IPS-18c (cell line): ENCODE measurements at regions not wholly inside any gene's neighbourhood (a gene's known extent, or its start where the extent isn't known, plus 50 kb on each side); places are given as distances from the start of the nearest gene placed in this dataset.
A peak's percentile ranks its signal among the peaks of the same experiment; 100 is the strongest.
"Not testable (repeated sequence)": the region's sequence is repeated elsewhere in the genome, so short reads cannot be mapped to it uniquely, and the experiment has no call there.

Experiments used
- H3K4me3 ChIP-seq: 2 replicates; pipeline ENCODE4 v1.7.0; 2013; ENCODE audit warnings: low read depth, mild to moderate bottlenecking, low read length, moderate library complexity; ENCODE audit not compliant: insufficient read depth
- H3K9me3 ChIP-seq: one replicate; pipeline ENCODE4 v1.6.1; 2013; ENCODE audit warnings: mild to moderate bottlenecking, low read length, moderate library complexity; ENCODE audit not compliant: control insufficient read depth, insufficient read depth

DNA sequence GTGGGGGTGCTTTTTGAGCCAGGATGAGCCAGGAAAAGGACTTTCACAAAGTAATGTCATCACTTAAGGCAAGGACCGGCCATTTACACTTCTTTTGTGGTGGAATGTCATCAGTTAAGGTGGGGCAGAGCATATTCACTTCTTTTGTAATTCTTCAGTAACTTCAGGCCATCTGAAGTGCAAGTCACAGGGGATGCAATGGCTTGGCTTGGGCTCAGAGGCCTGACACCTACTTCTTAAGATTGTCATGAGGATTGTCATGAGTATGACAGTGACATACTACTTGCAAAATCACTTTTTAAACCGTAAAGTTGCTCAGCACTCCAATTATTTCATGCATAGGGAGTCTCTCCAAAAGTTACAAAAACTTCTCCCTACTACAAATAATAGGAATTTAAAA, 114.4 kb upstream of the CACHD1 start:
- H3K4me3 ChIP-seq, H3K9me3 ChIP-seq: not testable (repeated sequence)

DNA sequence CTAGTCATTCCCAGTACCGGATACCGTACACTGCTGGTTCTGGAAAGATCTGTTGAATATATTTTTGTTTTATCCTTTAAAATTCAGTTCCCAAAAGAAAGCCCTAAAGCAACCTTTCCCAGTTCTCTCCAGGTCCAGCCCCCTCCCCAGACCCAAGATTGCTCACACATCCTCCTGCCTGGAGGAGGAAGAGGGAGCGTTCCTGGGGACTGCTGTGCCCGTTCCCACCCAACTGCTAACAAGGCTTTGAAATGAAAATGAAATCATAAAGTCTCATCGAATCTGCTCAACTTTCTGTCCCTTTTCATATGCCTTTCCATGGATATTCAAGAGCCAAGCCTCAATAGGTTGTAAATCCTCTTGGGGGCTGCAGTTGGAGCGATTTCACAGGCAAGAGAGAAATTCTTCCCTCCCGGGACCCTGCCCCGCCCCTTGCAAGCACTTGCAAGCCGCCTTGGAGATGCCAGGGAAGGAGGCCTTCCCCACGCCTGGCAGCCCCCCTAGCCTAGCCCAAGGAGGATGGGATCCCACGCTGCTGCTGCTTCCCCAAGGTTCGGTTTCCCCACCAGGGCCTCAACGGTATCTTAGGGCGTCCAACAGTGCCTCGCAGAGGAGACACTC, 113.2 kb upstream of the CACHD1 start:
- Histone ChIP-seq H3K9me3 (no peaks in the 10 kb centered on the region), H3K4me3 (peak overlapping the region; percentile 26; the same call in 1 of the 2 replicates)

DNA sequence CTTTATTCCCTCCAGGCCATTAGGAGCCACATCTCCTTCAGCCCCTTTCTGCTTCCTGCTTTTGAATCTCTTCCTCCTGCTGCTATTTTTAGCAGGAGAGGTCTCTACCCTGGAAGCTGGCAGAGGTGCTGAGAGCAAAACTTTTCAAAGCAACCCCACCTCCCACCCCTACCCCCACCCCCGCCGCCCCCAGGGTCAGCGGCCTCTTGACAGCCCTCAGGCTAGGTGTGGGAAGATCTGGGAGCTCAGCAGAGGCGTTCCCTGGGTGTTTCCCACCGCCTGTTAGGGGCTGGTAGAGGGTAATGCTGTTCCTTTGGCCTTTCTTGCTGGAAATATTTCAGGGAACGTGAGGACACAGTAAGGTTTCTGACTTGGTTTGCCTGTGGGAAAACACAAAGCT, 112.5 kb upstream of the CACHD1 start:
- Histone ChIP-seq H3K4me3 (peak overlapping the region; percentile 28; the same call in 1 of the 2 replicates), H3K9me3 (no peaks in the 10 kb centered on the region)

DNA sequence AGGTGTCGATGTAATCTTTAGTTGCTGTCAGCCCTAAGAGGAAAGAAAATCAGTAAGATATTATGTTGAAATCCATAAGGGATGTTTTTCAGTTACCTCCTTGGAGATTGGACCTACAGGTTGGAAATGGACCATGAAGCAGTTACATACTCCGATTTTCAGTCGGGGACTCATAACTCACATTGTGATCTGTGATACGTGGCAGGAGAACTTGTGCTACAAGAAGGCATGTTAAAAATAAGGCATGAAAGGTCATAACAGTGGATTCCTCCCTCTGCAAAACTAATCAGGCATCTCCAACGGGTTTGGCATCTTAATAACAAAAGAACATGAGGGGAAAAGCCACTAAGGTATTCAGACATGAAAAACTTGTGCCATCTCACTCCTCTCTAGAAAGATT, 111.2 kb upstream of the CACHD1 start:
- Histone ChIP-seq H3K9me3 (no peaks in the 10 kb centered on the region), H3K4me3 (no peak overlapping the region)

DNA sequence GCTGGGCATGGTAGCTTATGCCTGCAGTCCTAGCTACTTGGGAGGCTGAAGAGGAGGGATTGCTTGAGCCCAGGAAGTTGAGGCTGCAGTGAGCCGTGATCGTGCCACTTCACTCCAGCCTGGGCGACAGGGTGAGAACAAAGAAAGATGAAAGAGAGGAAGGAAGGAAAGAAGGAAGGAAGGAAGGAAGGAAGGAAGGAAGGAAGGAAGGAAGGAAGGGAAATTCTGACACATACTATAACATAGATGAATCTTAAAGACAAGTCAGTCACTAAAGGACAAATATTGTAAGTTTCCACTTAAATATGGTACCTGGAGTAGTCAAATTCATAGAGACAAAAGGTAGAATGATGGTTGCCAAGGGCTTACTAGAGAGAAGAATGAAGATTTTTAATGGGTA, 108.0 kb upstream of the CACHD1 start:
- Histone ChIP-seq H3K9me3 (no peaks in the 10 kb centered on the region), H3K4me3 (no peak overlapping the region)

DNA sequence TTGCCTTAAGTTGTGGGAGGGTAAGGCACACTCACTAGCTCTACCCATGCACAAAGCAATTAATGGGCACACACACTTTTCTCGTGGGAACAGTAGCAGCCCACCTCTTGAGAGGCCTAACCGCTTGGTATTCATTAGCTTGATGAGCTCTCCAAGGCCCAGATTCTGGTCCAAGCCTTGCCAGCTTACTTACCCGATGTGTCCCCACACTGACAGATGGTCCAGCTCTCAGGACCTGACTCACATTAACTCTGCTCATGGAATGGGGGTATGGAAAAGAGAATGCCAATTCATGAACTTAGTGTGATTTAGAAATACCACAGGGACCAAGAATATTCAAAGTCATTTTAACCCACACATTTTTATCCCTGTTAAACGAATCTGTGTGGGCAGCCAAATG, 106.8 kb upstream of the CACHD1 start:
- Histone ChIP-seq H3K4me3 (no peak overlapping the region), H3K9me3 (no peaks in the 10 kb centered on the region)

DNA sequence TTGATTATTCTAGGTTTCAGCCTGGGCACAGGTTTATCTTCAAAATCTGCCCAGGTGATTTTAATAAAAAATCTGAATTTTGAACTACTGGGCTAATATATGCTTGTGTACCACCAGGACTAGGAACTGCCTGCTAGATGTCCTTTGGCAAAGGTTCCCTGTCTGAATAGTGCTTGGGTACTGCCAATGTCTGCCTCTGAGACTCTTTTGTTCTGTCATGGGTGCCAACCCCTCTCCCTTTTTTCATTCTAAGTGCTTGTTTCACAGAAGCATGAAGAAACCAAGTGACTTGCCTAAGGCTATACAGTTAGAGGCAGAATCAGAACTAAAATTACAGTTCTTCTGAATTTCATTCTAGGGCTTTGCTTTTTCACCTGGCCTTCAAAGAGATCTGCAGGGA, 106.3 kb upstream of the CACHD1 start:
- Histone ChIP-seq H3K4me3 (no peak overlapping the region), H3K9me3 (no peaks in the 10 kb centered on the region)

DNA sequence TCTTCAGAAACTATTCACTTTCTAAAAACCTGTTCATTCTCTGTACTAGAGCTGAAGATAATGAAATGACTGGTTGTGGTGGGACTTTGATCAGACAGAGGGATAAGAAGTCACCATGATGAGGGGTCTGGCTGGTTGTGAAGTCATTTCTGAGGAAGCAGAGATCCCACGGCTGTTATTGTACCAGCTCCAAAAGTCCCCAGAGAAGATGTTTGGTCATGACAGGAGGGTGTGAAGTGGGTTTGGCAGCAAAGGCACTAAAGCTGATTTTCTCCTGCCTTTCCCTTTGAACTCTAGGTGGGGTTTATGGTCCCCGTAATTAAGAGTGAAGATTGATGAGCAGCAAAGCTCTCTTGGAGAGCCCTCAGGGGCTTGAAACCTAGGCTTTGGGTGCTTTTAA, 103.1 kb upstream of the CACHD1 start:
- Histone ChIP-seq H3K9me3 (no peaks in the 10 kb centered on the region), H3K4me3 (no peak overlapping the region)

DNA sequence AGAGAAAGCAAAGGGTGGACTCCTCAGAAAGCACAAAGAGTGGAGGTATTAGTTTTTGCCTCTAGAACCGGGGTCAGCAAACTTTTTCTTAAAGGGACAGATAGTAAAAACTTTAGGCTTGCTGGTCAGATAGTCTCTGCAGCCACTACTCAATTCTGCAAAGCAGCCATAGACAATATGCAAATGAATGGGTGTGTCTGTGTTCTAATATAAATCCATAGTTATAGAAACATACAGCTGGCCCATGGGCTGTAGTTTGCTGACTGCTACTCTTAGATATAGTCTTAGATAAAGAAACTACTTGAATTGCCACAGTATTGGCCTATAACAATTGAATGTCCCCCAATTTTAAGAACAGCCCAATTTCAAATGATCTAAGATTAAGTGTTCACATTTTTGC, 101.6 kb upstream of the CACHD1 start:
- Histone ChIP-seq H3K9me3 (no peaks in the 10 kb centered on the region), H3K4me3 (no peak overlapping the region)

DNA sequence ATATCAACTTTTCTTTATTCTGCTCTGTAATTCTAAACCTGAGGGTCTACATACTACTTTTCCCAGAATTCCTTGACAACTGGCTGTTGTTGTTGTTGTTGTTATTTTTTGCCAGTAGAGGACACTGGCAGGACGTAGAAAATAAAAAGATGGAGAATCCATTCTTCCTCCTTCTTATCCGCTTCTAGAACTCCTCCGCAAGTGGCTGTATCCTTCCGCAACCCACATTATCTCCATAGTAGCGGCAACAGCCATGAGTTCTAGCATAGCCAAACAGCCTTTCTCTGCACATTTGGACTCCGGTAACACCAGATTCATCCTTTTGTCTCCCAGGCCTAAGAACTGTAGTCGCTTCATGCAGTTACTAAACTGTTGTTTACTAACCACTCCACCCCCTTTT, 91.1 kb upstream of the CACHD1 start:
- H3K9me3 ChIP-seq = no peaks in the 10 kb centered on the region
- no peak overlapping the region for H3K4me3 ChIP-seq

DNA sequence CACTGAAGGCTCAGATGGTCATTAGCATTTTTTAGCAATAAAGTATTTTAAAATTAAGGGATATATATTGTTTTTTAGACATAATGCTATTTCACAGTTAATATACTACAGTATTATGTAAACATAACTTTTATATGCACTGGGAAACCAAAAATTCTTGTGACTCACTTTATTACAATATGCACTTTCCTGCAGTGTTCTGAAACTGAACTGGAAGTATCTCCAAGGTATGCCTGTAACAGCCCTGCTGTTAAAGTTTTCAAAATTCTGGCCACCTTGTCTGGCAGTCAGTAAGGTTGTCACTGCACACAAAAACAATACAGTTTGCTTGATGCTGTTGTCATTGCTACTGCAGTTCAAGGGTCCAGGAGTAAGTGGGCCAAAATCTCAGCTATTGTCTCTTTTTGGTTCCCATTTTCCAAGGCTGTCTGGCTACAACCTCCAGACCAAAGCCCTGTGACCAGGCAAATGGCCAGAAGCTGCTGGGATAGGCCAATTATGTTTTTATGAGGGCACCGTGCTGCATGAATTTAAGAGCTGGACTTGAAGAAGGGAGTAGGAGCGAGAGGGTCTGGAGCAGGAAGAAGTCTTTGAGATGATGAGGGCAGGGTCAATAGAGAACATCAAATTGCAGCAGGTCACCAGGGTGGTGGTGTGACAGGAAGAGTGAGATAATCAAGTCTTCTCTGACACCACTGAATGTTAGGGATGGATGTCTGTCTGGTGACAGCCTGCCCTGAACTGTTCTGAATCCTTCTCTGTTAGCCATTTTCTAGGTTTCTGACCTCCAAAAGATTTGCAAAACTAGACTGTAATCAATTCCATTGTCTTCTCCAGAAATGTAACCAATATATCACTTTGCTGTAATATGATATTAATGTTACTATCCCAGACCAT, 82.3 kb upstream of the CACHD1 start:
- H3K4me3 ChIP-seq = no peak overlapping the region
- H3K9me3 ChIP-seq = no peaks in the 10 kb centered on the region

DNA sequence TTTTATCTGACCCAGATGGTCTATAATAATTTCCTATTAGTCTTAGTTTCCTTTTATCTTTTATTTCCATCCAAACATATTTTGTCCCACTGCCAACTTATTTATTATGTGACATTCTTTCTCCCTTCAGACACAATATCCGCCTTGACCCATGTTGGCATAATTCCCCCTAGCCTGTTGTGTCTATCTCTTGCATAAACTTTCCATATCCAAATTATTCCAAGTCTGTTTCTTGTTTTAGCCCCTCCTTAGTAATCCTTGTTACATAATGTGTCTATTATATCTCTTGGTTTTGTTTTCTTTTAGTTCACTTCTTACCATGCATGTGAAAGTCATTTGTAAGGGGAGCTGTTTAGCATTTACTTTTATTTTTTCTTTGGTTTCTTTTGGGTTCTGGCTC, 81.6 kb upstream of the CACHD1 start:
- H3K4me3 ChIP-seq = no peak overlapping the region
- no peaks in the 10 kb centered on the region for H3K9me3 ChIP-seq

DNA sequence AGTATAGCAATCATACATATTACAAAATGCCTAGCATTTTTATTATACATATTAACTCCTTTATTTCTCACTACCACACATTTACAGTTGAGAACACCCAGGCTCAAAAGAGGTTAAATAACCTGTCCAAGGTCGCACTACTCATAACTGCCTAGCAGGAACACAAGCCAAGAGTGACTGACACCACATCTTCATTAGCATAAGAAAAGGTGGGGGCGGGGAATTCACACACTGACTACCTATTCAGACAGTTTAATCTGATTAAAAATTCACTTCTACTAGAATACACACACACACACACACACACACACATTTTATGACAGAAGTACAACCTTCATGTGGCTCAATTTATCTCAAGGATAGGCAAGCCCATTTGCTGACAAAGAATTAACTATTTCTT, 77.8 kb upstream of the CACHD1 start:
- Histone ChIP-seq H3K9me3 (no peaks in the 10 kb centered on the region), H3K4me3 (no peak overlapping the region)

DNA sequence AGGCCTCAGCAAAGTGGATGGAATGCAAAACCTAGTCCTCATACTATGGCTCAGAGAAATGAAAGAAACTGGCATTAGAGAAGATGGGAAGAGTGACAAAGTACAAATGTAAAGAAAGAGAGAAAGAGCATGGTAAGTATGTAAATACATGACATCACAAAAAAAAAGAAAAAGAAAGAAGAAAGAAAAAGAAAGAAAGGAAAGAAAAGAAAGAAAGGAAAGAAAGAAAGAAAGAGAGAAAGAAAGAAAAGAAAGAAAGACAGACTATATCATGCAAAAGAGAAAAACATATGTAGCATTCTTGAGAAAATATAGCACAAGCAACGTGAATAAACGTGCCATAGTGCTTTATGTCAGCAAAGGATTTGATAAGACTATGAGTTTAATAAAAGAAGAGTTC, 76.1 kb upstream of the CACHD1 start:
- Histone ChIP-seq H3K4me3 (no peak overlapping the region), H3K9me3 (no peaks in the 10 kb centered on the region)

DNA sequence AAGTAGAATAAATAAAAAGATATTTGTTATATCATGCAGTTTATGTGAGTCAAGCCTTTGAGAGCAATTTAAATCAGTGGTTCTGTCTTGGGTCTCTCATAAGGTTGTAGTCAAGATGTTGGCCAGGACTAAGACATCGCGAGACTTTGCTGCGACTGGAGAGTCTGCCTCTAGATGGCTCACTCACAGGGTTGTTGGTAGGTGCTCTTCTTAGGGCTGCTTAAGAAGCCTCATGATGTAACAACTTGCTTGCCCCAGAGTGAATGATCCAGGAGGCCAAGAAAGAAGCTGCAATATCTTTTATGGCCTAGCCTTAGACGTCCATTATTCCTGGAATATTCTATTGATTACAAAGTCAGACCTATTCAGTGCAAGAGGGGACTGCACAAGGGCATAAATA, 73.1 kb upstream of the CACHD1 start:
- no peak overlapping the region for H3K4me3 ChIP-seq
- H3K9me3 ChIP-seq = no peaks in the 10 kb centered on the region

DNA sequence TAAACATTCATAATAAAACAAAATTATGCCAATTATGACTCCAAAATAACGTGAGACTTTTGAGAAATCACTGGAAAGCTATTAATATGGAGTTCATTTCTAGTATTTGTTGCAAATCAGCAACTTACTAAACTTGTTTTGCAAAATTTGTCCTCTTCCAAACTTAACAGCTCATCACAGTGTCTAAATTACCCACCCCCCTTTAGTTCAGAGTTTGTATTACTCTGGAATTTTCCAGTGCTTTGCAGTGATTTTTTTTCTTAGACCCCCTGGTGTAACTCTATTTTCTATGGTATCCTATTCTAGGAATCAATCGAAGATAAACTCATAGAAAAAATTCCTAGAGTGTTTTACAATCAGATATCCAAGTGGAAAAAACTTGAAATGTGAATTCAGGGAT, 72.4 kb upstream of the CACHD1 start:
- H3K4me3 ChIP-seq = no peak overlapping the region
- no peaks in the 10 kb centered on the region for H3K9me3 ChIP-seq

DNA sequence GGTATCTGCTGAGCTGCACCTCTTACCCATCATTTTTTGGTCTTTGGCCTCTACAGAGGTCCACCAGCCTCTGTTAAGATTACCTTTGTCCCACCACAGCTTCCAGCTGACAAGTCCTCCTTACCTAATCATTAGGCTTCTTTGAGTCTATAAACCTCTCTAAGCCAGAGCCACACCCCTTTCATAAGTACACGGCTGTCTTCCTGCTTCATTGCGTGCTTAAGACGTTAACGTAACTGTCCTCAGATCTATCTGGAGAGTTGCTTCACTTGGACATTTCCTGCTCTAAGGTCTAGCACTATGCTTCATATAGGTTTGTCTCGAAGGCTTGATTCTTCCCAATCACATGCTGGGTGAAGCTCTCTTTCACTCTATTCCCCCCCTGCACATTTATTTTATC, 71.0 kb upstream of the CACHD1 start:
- no peak overlapping the region for H3K4me3 ChIP-seq
- no peaks in the 10 kb centered on the region for H3K9me3 ChIP-seq

DNA sequence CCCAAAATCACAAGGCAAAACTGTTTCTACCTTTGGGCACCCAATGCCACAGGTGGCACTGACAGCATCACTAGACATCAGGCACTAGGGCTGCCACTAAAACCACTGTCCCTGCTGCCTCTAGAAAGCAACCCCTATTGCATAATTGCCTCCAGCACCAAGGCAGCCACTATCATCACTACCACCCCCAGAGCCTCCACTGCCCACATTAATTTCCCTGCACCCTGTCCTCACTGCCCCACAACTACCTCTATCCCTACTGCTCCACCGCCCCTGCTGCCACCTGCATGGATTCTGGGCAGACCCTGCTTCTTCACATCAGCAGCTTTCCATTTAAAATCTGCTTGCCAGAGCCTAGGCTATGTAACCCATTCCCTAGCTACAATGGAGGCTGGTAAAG, 68.6 kb upstream of the CACHD1 start:
- Histone ChIP-seq H3K4me3 (no peak overlapping the region), H3K9me3 (no peaks in the 10 kb centered on the region)

DNA sequence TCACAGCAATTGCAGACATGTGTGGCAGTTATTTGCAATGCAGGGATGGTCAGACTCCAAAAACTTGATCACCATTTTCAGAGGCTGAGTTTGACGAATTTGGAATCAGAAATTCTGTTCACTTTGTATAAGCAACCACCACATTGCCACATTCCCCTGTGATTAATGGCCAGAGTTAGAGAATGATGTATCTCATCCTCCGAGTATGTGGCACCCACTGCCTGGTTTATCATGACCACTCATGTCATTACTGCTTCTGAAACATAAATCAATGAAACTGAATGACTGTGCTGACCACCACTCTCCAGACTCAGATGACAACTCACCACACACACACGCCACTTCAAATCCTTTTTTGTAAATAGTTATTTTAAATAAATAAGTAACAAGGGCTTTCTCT, 66.6 kb upstream of the CACHD1 start:
- no peaks in the 10 kb centered on the region for H3K9me3 ChIP-seq
- H3K4me3 ChIP-seq = no peak overlapping the region
